GM23338 (cell line): ENCODE measurements at regions not wholly inside any gene's neighbourhood (a gene's known extent, or its start where the extent isn't known, plus 50 kb on each side); places are given as distances from the start of the nearest gene placed in this dataset.

Experiments used
- ATAC-seq: fragments of 200-7000 bp; cut with Tn5 transposase; 3 replicates; pipeline ENCODE4 v1.9.1; 2020
- DNase-seq: peaks from one replicate; pipeline ENCODE4 v3.0.0-alpha.2; 2015; ENCODE audit warnings: low spot score
- H2AFZ ChIP-seq: fragments of 200-600 bp; sonication (generic); 2 replicates; pipeline ENCODE4 v1.8.0; 2016; ENCODE audit warnings: antibody characterized with exemption, mild to moderate bottlenecking, moderate library complexity
- H3F3A ChIP-seq: fragments of 200-600 bp; sonication (generic); replicated peaks from 2 replicates; pipeline ENCODE4 v1.8.0; 2017; ENCODE audit warnings: antibody characterized with exemption, mixed run types, low read depth
- H3K27ac ChIP-seq: fragments of 200-600 bp; sonication (generic); 2 replicates; pipeline ENCODE4 v1.6.1; 2016; ENCODE audit warnings: low read depth
- H3K27me3 ChIP-seq: fragments of 200-600 bp; sonication (generic); 2 replicates; pipeline ENCODE4 v1.8.0; 2016; ENCODE audit warnings: mild to moderate bottlenecking, mixed run types, moderate library complexity; ENCODE audit not compliant: insufficient read depth
- H3K36me3 ChIP-seq: fragments of 200-600 bp; sonication (generic); 2 replicates; pipeline ENCODE4 v1.8.0; 2016; ENCODE audit warnings: mild to moderate bottlenecking; ENCODE audit not compliant: insufficient read depth
- H3K4me1 ChIP-seq: fragments of 200-600 bp; sonication (generic); 2 replicates; pipeline ENCODE4 v1.8.0; 2016; ENCODE audit warnings: mild to moderate bottlenecking, moderate library complexity; ENCODE audit not compliant: insufficient read depth
- H3K4me2 ChIP-seq: fragments of 200-600 bp; sonication (generic); 2 replicates; pipeline ENCODE4 v1.7.1; 2017; ENCODE audit warnings: mixed run types
- H3K4me3 ChIP-seq: fragments of 200-600 bp; sonication (generic); 2 replicates; pipeline ENCODE4 v1.6.1; 2016; ENCODE audit warnings: mixed run types
- H3K79me2 ChIP-seq: fragments of 200-600 bp; sonication (generic); replicated peaks from 2 replicates; pipeline ENCODE4 v1.8.0; 2017; ENCODE audit warnings: mild to moderate bottlenecking; ENCODE audit not compliant: insufficient read depth
- H3K9me2 ChIP-seq: fragments of 200-600 bp; sonication (generic); 2 replicates; pipeline ENCODE4 v1.8.0; 2017; ENCODE audit not compliant: insufficient read depth
- H4K20me1 ChIP-seq: fragments of 200-600 bp; sonication (generic); replicated peaks from 2 replicates; pipeline ENCODE4 v1.8.0; 2017; ENCODE audit warnings: mild to moderate bottlenecking; ENCODE audit not compliant: insufficient read depth
- H3K27ac Mint-ChIP-seq: 2 replicates; pipeline ENCODE4 v1.8.0; 2020; ENCODE audit warnings: inconsistent platforms, mild to moderate bottlenecking, moderate library complexity, mixed read lengths
- H3K27me3 Mint-ChIP-seq: 3 replicates; pipeline ENCODE4 v1.8.0; 2022; ENCODE audit warnings: low read depth, mild to moderate bottlenecking, moderate library complexity, mixed read lengths, inconsistent platforms; ENCODE audit not compliant: insufficient read depth, poor library complexity
- H3K36me3 Mint-ChIP-seq: 3 replicates; pipeline ENCODE4 v1.8.0; 2021; ENCODE audit warnings: low read depth, mild to moderate bottlenecking, inconsistent platforms, moderate library complexity, mixed read lengths
- H3K4me1 Mint-ChIP-seq: 3 replicates; pipeline ENCODE4 v1.8.0; 2020; ENCODE audit warnings: mild to moderate bottlenecking, inconsistent platforms, mixed read lengths
- H3K4me3 Mint-ChIP-seq: 3 replicates; pipeline ENCODE4 v1.8.0; 2021; ENCODE audit warnings: moderate library complexity, mild to moderate bottlenecking, inconsistent platforms, mixed read lengths
- H3K9me3 Mint-ChIP-seq: 3 replicates; pipeline ENCODE4 v1.8.0; 2020; ENCODE audit warnings: moderate library complexity, mild to moderate bottlenecking, inconsistent platforms, mixed read lengths
- CREB1 ChIP-seq: fragments of 250-450 bp; sonication (Bioruptor Pico); IDR thresholded peaks from 2 replicates; pipeline ENCODE4 v1.5.0; 2020; ENCODE audit warnings: low read depth, mild to moderate bottlenecking, moderate library complexity
- ETS1 ChIP-seq: IDR thresholded peaks from 2 replicates; pipeline ENCODE4 v1.6.1; 2016; ENCODE audit warnings: antibody characterized with exemption
- EZH2 ChIP-seq: fragments of 200-600 bp; sonication (generic); IDR thresholded peaks from one replicate; pipeline ENCODE4 v1.8.0; 2017; ENCODE audit warnings: antibody characterized with exemption, mild to moderate bottlenecking, low read depth; ENCODE audit not compliant: unreplicated experiment
- EZH2phosphoT487 ChIP-seq: fragments of 200-600 bp; sonication (generic); IDR thresholded peaks from one replicate; pipeline ENCODE4 v1.8.1; 2018; ENCODE audit warnings: antibody characterized with exemption; ENCODE audit not compliant: unreplicated experiment
- JUNB ChIP-seq: IDR thresholded peaks from one replicate; pipeline ENCODE4 v1.6.1; 2016; ENCODE audit warnings: antibody characterized with exemption; ENCODE audit not compliant: unreplicated experiment
- NANOG ChIP-seq: IDR thresholded peaks from 2 replicates; pipeline ENCODE4 v1.6.1; 2016; ENCODE audit warnings: antibody characterized with exemption, borderline replicate concordance
- POLR2AphosphoS5 ChIP-seq: IDR thresholded peaks from 2 replicates; pipeline ENCODE4 v1.6.1; 2016; ENCODE audit warnings: antibody characterized with exemption, low read depth
- REST ChIP-seq: IDR thresholded peaks from one replicate; pipeline ENCODE4 v1.6.1; 2018; ENCODE audit warnings: antibody characterized with exemption; ENCODE audit not compliant: unreplicated experiment
- STAT1 ChIP-seq: IDR thresholded peaks from one replicate; pipeline ENCODE4 v1.6.1; 2016; ENCODE audit warnings: antibody characterized with exemption; ENCODE audit not compliant: unreplicated experiment
- ZNF114 ChIP-seq: fragments of 250-450 bp; sonication (Bioruptor Pico); IDR thresholded peaks from 2 replicates; pipeline ENCODE4 v1.5.0; 2020; ENCODE audit warnings: mild to moderate bottlenecking, moderate library complexity
- ZNF331 ChIP-seq: fragments of 250-450 bp; sonication (Bioruptor Pico); IDR thresholded peaks from 2 replicates; pipeline ENCODE4 v1.5.0; 2020; ENCODE audit warnings: low read depth, mild to moderate bottlenecking, moderate library complexity
- TF ChIP-seq, protein P1 (sequence below), 2 experiments: fragments of 200-600 bp in 1 of 2; sonication (generic) in 1 of 2; conservative IDR thresholded peaks; 2 replicates each; pipeline versions ENCODE4 v1.5.1 to v1.6.1; 2016 to 2017; ENCODE audit warnings: antibody characterized with exemption in 2 of 2, low read depth in 2 of 2, mild to moderate bottlenecking in 2 of 2, moderate library complexity in 1 of 2
- TF ChIP-seq, protein P2 (sequence below): fragments of 250-450 bp; sonication (Bioruptor Pico); IDR thresholded peaks from 2 replicates; pipeline ENCODE4 v1.5.0; 2020; ENCODE audit warnings: mild to moderate bottlenecking, moderate library complexity

- H3K4me3 ChIP-seq = no peak overlapping the region
- H3K4me1 Mint-ChIP-seq = peaks cover 10% of the 10 kb centered on the region; the same call in 2 of the 3 replicates
- H3K79me2 ChIP-seq = no peaks in the 10 kb centered on the region
- ATAC-seq = no peak
- H2AFZ ChIP-seq = no peak overlapping the region
- H3K4me3 Mint-ChIP-seq = no peak overlapping the region
- no peak for DNase-seq
- no peaks in the 10 kb centered on the region for H3K9me3 Mint-ChIP-seq
- no peak overlapping the region for H3K4me2 ChIP-seq
- no peaks in the 10 kb centered on the region for H3K36me3 ChIP-seq
- no peaks in the 10 kb centered on the region for H3K9me2 ChIP-seq
- 0 out of 2 replicates have a peak, but pooled peaks cover 4% of the 10 kb centered on the region for H3K4me1 ChIP-seq
- no peaks in the 10 kb centered on the region for H3K27me3 Mint-ChIP-seq
- H3K27ac ChIP-seq = no peak overlapping the region
- no peak overlapping the region for H3K27ac Mint-ChIP-seq
- TF ChIP-seq ETS1 = no peak
- no peak for TF ChIP-seq EZH2
- TF ChIP-seq POLR2AphosphoS5 = no peak
- TF ChIP-seq, protein P1, sequence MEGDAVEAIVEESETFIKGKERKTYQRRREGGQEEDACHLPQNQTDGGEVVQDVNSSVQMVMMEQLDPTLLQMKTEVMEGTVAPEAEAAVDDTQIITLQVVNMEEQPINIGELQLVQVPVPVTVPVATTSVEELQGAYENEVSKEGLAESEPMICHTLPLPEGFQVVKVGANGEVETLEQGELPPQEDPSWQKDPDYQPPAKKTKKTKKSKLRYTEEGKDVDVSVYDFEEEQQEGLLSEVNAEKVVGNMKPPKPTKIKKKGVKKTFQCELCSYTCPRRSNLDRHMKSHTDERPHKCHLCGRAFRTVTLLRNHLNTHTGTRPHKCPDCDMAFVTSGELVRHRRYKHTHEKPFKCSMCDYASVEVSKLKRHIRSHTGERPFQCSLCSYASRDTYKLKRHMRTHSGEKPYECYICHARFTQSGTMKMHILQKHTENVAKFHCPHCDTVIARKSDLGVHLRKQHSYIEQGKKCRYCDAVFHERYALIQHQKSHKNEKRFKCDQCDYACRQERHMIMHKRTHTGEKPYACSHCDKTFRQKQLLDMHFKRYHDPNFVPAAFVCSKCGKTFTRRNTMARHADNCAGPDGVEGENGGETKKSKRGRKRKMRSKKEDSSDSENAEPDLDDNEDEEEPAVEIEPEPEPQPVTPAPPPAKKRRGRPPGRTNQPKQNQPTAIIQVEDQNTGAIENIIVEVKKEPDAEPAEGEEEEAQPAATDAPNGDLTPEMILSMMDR (conservative IDR thresholded peaks at IDR 0.05; ENCODE audit: low read depth in 2 of 2) = no peak
- no peak for TF ChIP-seq CREB1
- TF ChIP-seq, protein P2, sequence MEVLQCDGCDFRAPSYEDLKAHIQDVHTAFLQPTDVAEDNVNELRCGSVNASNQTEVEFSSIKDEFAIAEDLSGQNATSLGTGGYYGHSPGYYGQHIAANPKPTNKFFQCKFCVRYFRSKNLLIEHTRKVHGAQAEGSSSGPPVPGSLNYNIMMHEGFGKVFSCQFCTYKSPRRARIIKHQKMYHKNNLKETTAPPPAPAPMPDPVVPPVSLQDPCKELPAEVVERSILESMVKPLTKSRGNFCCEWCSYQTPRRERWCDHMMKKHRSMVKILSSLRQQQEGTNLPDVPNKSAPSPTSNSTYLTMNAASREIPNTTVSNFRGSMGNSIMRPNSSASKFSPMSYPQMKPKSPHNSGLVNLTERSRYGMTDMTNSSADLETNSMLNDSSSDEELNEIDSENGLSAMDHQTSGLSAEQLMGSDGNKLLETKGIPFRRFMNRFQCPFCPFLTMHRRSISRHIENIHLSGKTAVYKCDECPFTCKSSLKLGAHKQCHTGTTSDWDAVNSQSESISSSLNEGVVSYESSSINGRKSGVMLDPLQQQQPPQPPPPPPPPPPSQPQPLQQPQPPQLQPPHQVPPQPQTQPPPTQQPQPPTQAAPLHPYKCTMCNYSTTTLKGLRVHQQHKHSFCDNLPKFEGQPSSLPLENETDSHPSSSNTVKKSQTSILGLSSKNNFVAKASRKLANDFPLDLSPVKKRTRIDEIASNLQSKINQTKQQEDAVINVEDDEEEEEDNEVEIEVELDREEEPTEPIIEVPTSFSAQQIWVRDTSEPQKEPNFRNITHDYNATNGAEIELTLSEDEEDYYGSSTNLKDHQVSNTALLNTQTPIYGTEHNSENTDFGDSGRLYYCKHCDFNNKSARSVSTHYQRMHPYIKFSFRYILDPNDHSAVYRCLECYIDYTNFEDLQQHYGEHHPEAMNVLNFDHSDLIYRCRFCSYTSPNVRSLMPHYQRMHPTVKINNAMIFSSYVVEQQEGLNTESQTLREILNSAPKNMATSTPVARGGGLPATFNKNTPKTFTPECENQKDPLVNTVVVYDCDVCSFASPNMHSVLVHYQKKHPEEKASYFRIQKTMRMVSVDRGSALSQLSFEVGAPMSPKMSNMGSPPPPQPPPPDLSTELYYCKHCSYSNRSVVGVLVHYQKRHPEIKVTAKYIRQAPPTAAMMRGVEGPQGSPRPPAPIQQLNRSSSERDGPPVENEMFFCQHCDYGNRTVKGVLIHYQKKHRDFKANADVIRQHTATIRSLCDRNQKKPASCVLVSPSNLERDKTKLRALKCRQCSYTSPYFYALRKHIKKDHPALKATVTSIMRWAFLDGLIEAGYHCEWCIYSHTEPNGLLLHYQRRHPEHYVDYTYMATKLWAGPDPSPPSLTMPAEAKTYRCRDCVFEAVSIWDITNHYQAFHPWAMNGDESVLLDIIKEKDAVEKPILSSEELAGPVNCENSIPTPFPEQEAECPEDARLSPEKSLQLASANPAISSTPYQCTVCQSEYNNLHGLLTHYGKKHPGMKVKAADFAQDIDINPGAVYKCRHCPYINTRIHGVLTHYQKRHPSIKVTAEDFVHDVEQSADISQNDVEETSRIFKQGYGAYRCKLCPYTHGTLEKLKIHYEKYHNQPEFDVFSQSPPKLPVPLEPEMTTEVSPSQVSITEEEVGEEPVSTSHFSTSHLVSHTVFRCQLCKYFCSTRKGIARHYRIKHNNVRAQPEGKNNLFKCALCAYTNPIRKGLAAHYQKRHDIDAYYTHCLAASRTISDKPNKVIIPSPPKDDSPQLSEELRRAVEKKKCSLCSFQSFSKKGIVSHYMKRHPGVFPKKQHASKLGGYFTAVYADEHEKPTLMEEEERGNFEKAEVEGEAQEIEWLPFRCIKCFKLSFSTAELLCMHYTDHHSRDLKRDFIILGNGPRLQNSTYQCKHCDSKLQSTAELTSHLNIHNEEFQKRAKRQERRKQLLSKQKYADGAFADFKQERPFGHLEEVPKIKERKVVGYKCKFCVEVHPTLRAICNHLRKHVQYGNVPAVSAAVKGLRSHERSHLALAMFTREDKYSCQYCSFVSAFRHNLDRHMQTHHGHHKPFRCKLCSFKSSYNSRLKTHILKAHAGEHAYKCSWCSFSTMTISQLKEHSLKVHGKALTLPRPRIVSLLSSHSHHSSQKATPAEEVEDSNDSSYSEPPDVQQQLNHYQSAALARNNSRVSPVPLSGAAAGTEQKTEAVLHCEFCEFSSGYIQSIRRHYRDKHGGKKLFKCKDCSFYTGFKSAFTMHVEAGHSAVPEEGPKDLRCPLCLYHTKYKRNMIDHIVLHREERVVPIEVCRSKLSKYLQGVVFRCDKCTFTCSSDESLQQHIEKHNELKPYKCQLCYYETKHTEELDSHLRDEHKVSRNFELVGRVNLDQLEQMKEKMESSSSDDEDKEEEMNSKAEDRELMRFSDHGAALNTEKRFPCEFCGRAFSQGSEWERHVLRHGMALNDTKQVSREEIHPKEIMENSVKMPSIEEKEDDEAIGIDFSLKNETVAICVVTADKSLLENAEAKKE (CRISPR knock-in tag) = no peak
- TF ChIP-seq REST = no peak
- no peak for TF ChIP-seq ZNF331
- TF ChIP-seq STAT1 = no peak
- no peak for TF ChIP-seq EZH2phosphoT487
- no peak for TF ChIP-seq JUNB
- TF ChIP-seq NANOG = no peak
- no peak for TF ChIP-seq ZNF114 (CRISPR knock-in tag)
- no peaks in the 10 kb centered on the region for H3K27me3 ChIP-seq
- H3F3A ChIP-seq = no peaks in the 10 kb centered on the region
- no peaks in the 10 kb centered on the region for H3K36me3 Mint-ChIP-seq
- H4K20me1 ChIP-seq = no peaks in the 10 kb centered on the region
Measured at GRCh38 chr12:59097876-59098275, 177.6 kb upstream of the LRIG3 start.
